HG03095 (cell line): ENCODE measurements at regions not wholly inside any gene's neighbourhood (a gene's known extent, or its start where the extent isn't known, plus 50 kb on each side); places are given as distances from the start of the nearest gene placed in this dataset.
"Not testable (repeated sequence)": the region's sequence is repeated elsewhere in the genome, so short reads cannot be mapped to it uniquely, and the experiment has no call there.

Experiments
- ATAC-seq: cut with Tn5 transposase; IDR thresholded peaks from one replicate; pipeline ENCODE4 v1.9.1; 2021; ENCODE audit warnings: moderate library complexity; ENCODE audit not compliant: unreplicated experiment

DNA sequence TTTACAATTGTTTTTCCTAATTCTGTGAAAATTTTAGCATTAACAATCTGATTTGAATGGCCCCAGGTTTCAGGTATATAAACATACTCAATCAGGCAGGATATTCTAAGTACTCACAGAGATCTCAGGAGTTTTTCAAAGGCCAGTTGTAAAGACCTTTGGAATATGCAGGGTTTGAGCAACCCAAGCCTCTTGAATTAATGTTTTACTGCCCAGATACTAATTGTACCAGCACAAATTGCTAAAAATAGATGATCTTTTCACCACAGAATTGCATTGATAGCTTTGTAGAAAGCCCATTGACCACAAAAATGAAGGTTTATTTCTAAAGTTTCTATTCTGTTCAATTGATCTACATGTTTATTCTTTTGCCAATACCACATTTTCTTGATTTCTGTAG is 186.5 kb downstream of the OSTF1 start:
- ATAC-seq, result no peak

DNA sequence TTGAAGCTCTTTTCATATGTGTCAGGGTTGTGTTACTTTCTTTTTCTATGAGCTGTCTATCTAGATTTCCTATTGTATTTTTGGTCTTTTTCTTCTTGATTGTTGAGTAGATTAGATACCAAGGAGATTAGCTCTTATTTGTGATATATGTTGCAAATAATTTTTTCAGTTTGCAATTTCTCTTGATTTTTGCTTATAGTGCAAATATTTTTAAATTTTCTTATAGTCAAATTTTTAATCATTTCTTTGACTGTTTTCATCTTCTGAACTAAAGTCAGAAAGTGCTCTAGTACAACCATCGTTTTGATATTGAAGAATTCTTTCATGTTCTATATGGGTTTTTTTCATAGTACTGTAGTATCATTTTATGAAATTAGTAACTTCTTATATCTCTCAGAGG is 193.7 kb downstream of the OSTF1 start:
- no peak for ATAC-seq

- no peak for ATAC-seq
Observed at GRCh38 chr9:75289332-75289731, 201.0 kb downstream of the OSTF1 start.

DNA sequence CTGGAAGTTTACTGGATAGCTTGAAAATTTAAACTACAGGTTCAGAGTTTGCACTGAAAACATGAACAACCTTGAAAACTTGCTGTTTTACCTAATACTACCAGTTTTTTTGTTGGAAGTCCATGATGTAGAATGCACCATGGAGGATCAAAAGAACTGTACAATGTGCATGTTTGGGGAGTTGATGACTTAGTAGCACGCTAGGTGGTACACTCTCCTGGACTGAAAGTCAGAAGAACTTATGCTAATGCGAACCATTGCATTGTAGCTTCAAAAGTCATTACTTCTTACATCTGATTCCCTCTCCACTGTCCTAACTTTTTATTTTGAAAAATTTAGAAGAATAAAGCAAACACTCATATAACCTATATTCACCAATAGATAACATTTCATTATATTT is 211.0 kb downstream of the OSTF1 start:
- no peak for ATAC-seq

- ATAC-seq, result no peak
Observed at GRCh38 chr9:75333624-75334023, 245.3 kb downstream of the OSTF1 start.

DNA sequence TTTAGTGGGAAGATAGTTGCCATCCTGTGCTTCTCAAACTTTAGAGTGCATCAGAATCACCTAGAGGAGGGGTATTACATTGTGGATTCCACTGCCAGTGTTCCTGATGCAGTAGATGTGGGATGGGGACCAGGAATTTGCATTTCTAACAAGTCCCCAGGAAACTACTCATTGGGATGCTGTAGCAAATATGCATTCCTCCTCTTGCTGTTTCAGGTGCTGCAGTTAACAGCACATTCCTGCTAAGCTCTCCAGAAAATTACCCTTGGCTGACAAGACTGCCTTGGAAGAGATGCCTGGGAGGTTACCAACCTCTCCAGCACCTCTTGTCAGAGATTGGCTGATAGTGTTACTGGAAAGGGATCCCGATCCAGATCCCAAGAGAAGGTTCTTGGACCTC is 270.5 kb downstream of the OSTF1 start:
- no peak for ATAC-seq

DNA sequence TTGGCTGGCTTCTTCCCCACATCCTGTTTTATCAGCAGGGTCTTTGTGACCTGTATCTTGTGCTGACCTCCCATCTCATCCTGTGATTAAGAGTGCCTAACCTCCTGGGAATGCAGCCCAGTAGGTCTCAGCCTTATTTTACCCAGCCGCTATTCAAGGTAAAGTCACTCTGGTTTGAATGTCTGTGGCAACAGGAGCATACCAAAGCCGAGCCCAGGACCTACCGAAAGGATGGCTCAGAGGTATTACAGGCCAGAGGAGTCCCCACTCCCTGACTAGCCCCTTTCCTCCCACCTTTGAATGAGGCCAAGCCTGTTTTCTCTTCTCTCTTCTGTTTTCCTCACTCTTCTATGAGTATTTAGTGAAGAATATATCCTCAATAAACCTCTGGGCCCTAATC is 271.3 kb downstream of the OSTF1 start:
- no peak for ATAC-seq

- ATAC-seq, result no peak
Observed at GRCh38 chr9:75360252-75360651, 271.9 kb downstream of the OSTF1 start.

DNA sequence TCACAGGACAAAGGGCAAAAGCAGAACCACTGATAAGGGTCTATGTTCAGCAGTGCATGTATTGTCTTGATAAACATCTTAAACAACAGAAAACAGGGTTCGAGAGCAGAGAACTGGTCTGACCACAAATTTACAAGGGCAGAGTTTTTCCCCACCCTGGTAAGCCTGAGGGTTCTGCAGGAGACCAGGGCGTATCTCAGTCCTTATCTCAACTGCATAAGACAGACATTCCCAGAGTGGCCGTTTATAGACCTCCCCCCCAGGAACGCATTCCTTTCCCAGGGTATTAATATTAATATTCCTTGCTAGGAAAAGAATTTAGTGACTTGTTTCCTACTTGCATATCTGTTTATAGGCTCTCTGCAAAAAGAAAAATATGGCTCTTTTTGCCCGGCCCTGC is 274.1 kb downstream of the OSTF1 start:
- not testable (repeated sequence) for ATAC-seq

- no peak for ATAC-seq
Observed at GRCh38 chr9:75365196-75365595, 276.9 kb downstream of the OSTF1 start.

- no peak for ATAC-seq
Observed at GRCh38 chr9:75369989-75370388, 281.7 kb downstream of the OSTF1 start.

DNA sequence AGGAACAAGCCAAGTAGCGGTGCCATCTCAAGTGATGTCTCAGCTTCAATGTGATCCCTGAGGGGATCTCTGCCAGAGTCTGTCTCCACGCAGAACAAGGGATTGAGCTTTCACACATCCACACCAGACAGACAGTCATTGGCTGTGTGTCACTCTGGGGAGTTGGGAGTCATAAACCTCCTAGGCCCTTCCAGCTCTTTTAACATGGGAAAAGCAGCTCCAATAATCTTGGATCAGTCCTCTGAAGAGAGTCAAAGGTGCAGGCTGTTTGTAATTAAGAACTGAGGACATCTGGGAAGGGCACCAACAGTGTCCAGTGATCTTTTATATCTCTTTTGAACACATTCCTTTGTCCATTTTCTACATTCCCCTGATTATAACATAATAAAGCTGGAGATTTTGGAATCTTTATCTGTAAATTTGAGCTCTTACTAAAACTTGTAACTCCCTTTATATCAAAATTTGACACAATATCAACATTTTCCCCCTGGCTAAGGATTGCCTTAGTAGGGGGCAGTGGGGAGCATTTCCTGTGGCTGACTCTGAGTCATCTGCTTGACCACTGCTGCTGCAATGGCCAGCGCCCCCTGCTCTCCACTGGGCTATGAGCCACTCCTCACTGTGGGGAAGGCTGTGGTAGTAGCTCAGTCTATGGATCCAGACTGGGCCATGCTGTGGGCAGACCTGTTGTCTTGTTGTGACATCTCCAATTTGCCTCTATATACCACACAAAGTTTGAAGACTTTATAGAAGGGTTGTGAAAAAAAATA is 284.4 kb downstream of the OSTF1 start:
- ATAC-seq, result no peak

DNA sequence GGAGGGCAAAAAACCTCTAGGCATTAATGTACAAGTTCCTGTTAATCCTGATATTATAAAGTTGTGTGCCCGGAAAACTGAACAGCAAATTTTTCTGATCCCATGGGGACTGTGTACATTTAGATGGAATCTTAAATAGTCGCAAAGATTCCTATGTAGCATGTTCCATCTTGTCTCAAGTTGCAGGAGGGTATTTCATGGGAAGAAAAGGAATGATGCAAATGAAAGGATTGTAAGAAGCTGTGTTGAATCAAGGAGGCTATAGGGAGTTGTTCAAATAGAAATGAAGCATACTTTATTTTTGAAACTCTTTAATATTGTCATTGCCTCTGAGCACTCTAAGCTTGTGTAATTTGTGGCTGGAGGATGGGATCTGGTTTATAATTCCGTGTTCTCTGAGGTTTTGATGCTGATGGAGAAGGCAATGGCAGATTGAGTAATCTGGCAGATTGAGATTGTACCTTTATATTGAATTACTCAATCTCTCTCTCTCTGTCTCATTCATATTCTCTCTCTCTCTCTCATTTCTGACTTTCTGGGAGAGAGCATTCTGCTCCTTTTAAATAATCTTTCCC is 288.5 kb downstream of the OSTF1 start:
- ATAC-seq, result no peak

DNA sequence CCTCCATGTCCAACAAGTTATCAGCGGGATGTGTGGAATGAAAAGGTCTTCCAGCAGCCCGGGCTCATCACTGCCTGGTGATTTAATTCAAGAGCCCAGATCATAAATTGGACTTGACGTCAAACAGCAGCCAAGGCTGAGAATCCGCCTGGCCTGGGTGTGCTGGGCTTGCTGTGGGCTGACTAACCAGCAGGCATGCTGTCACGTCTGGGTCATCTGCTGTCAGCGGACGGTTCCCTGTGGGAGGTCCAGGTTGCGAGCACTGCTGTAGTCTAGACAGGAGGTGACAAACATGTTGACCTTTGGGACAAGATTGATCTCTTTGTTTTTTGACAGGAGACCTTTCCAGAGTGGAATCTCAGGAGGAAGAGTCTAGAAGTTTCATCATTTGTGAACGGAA is 289.7 kb downstream of the OSTF1 start:
- no peak for ATAC-seq

- no peak for ATAC-seq
Observed at GRCh38 chr9:75378926-75379325, 290.6 kb downstream of the OSTF1 start.

DNA sequence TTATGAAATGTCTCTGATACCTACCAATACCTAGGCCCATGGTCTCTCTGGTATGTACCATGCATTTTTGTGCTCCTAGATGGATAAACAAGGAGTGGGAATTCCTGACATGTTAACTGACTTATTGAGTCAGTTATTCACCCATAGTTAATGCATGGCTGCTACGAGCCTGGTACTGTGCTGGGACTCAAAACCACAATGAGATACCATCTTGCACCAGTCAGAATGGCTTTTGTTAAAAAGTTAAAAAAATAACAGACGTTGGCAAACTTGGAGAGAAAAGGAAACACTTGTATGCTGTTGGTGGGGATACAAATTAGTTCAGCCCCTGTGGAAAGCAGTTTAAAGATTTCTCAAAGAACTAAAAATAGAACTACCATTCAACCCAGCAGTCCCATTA is 293.8 kb downstream of the OSTF1 start:
- ATAC-seq, result no peak

DNA sequence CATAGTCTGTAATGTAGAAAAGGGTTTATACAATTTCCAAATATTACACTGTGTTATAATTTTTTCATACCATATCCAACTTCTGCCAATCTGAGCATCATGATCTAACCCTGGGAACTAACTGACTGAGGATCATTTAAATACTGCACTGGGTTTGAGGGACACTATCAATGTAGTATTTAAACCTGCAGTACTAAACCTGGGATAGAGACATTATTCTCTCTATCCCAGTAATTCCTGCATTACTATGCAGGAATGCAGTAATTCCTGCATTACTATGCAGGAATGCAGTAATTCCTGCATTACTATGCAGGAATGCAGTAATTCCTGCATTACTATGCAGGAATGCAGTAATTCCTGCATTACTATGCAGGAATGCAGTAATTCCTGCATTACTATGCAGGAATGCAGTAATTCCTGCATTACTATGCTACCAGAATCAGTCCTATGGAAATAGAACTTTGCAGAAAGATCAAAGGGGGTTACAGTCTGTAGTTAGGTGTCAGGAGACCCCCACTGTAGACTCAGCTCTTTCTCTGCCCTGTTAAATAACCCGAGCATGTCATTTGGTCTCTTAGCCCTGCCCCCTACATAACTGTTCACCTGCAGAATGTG is 295.2 kb downstream of the OSTF1 start:
- not testable (repeated sequence) for ATAC-seq

GRCh38 chr9:75385236-75385635 is 296.9 kb downstream of the OSTF1 start:
- no peak for ATAC-seq

GRCh38 chr9:75389101-75389500 is 300.8 kb downstream of the OSTF1 start:
- no peak for ATAC-seq

DNA sequence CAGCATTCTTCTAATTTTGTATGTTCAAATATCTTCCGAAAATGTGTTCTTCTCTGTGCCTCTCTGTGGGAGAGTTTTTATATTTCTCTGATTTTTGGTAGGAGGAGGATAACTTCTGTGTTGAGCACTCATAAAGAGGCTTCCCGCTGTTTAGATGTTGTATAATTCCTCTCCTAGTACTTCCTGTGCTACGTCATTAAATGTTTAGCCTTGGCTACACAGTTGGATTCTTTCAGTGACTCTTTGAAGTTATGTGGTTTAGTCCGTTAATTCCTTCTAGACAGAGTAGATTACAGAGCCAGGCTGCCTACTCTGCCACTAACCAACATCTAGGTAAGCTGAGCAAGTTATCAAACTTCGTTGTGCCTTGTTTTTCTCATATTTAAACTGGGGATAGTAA is 302.6 kb downstream of the OSTF1 start:
- ATAC-seq, result no peak

DNA sequence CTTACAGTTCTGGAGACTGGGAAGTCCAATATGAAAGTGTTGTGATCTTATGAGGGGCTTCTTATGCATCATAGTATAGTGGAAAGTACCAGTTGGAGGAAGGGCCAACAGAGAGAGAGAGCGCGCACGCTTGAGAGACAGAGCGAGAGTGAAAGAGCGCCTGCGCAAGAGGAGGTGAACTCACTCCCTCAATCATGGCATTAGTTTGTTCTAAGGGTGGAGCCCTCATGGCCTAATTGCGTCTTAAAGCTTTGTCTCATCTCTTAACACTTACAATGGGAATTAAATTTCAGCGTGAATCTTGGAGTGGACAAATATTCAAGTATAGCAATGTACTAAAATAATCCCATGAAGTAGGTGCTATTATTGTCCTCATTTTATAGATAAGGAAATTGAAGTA is 303.2 kb downstream of the OSTF1 start:
- no peak for ATAC-seq

DNA sequence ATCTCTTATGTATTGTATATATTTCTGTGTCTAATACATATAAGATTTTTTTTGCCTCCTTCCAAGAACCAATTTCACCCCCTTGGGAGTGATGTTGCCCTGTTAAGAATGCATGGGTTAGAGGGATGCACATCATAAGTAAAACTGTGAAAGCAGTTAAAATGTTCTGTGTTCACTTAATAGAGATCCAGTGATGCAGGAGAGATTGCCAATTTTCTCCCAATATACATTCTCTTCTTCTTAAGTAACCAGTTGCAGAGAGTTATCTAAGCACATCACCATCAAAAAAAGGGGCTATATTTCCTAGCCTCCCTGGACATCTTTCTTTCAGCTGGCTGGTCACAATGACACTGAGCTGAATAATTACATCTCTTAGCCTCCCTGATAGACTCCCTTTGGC is 307.0 kb downstream of the OSTF1 start:
- no peak for ATAC-seq
